ENCODE measurements at regions not wholly inside any gene's neighbourhood (a gene's known extent, or its start where the extent isn't known, plus 50 kb on each side); places are given as distances from the start of the nearest gene placed in this dataset.

DNA sequence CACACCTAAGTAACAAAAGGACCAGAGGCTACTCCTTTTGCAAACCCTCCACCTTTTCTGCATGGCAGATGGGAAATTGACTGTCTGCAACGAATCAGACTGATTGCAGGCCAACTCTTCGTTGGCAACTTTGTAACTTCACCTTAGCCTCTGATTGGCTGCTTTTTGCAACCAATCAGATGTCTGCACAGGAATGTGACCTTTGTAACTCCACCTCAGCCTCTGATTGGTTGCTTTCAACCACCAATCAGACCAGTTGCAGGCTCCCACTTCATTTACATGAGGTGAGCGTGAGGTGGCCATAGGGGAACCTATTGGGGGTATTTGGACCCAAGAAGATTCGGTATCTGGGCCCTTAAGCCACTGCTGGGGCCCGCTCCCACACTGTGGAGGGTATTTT is 209.0 kb downstream of the EN1 start:
- Histone ChIP-seq H3K4me1 (ENCODE audit: insufficient read depth, low read length, poor library complexity, severe bottlenecking) (no peaks in the 10 kb centered on the region), H3K27ac (ENCODE audit: low read depth, low read length, poor library complexity, severe bottlenecking) (no peak overlapping the region), H3K36me3 (ENCODE audit: insufficient read depth, low read length, poor library complexity, severe bottlenecking) (no peaks in the 10 kb centered on the region), H3K9me3 (ENCODE audit: low read depth, low read length, poor library complexity, severe bottlenecking) (no peaks in the 10 kb centered on the region), H3K4me3 (ENCODE audit: low read depth, low read length, poor library complexity, severe bottlenecking) (no peak overlapping the region), H3K27me3 (replicated peaks; ENCODE audit: insufficient read depth, low read depth, low read length, poor library complexity) (no peaks in the 10 kb centered on the region)
- intact Hi-C loops (cut with micrococcal nuclease; ENCODE audit: unreplicated experiment) = no loop called here
- no peak for DNase-seq (ENCODE audit: low spot score)
- BruUV-seq (replicated peaks) = no TSS peak
- POLR2A ChIA-PET (ENCODE audit: low non-redundant PET) = no interaction called here
- TF ChIP-seq, protein P1, sequence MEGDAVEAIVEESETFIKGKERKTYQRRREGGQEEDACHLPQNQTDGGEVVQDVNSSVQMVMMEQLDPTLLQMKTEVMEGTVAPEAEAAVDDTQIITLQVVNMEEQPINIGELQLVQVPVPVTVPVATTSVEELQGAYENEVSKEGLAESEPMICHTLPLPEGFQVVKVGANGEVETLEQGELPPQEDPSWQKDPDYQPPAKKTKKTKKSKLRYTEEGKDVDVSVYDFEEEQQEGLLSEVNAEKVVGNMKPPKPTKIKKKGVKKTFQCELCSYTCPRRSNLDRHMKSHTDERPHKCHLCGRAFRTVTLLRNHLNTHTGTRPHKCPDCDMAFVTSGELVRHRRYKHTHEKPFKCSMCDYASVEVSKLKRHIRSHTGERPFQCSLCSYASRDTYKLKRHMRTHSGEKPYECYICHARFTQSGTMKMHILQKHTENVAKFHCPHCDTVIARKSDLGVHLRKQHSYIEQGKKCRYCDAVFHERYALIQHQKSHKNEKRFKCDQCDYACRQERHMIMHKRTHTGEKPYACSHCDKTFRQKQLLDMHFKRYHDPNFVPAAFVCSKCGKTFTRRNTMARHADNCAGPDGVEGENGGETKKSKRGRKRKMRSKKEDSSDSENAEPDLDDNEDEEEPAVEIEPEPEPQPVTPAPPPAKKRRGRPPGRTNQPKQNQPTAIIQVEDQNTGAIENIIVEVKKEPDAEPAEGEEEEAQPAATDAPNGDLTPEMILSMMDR (conservative IDR thresholded peaks at IDR 0.05; ENCODE audit: low read depth, low read length) = no peak
- TF ChIP-seq EZH2 (IDR thresholded peaks at IDR 0.05; ENCODE audit: borderline replicate concordance, low read depth, low read length, poor library complexity, severe bottlenecking) = no peak
- CTCF ChIA-PET = no interaction called here

DNA sequence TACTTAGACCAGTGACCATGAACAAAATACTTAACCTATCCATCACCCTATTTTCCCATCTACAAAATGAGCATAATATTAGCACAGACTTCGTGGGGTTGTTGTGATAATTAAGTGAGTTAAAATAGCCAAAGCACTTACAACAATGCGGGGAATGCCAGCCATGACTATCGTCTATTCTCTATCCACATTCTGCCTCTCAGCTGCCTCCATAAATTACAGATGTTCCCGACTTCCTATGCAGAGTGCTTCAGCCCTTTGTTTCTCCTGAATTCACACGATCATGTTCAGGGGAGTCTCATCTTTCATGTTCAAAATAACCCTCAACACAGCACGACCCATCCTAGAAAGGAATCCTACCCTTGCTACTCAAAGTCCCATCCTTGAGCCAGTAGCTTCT is 211.6 kb downstream of the EN1 start:
- Histone ChIP-seq H3K36me3 (ENCODE audit: insufficient read depth, low read length, poor library complexity, severe bottlenecking) (no peaks in the 10 kb centered on the region), H3K4me1 (ENCODE audit: insufficient read depth, low read length, poor library complexity, severe bottlenecking) (no peaks in the 10 kb centered on the region), H3K9me3 (ENCODE audit: low read depth, low read length, poor library complexity, severe bottlenecking) (no peaks in the 10 kb centered on the region), H3K27me3 (replicated peaks; ENCODE audit: insufficient read depth, low read depth, low read length, poor library complexity) (no peaks in the 10 kb centered on the region), H3K27ac (ENCODE audit: low read depth, low read length, poor library complexity, severe bottlenecking) (no peak overlapping the region), H3K4me3 (ENCODE audit: low read depth, low read length, poor library complexity, severe bottlenecking) (no peak overlapping the region)
- intact Hi-C loops (cut with micrococcal nuclease; ENCODE audit: unreplicated experiment) = no loop called here
- ChIA-PET CTCF (no interaction called here), POLR2A (ENCODE audit: low non-redundant PET) (no interaction called here)
- TF ChIP-seq EZH2 (IDR thresholded peaks at IDR 0.05; ENCODE audit: borderline replicate concordance, low read depth, low read length, poor library complexity, severe bottlenecking) = no peak
- TF ChIP-seq, protein P1 (conservative IDR thresholded peaks at IDR 0.05; ENCODE audit: low read depth, low read length) = no peak
- DNase-seq (ENCODE audit: low spot score) = no peak
- no TSS peak for BruUV-seq (replicated peaks)

DNA sequence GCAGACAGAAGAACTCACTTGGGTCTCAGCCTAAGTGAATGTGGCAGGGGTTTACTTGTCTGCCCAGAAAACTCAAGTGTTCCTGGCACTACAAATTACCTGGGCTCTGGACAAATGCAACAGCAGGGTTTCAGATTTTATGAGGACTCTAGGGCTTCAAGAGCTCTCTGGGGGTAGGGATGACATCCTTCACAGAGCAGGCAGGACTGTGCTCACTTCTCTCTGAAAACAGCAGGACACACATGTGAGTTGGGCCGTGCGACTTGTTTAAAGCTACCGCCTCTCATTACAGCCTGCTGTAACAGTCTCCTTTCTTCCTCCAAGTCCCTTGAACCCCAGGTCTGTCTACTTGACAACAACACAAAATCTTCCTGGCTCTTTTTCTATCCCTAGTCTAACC is 212.6 kb downstream of the EN1 start:
- TF ChIP-seq, protein P1 (conservative IDR thresholded peaks at IDR 0.05; ENCODE audit: low read depth, low read length) = no peak
- no peak for TF ChIP-seq EZH2 (IDR thresholded peaks at IDR 0.05; ENCODE audit: borderline replicate concordance, low read depth, low read length, poor library complexity, severe bottlenecking)
- H3K9me3 ChIP-seq (ENCODE audit: low read depth, low read length, poor library complexity, severe bottlenecking) = no peaks in the 10 kb centered on the region
- BruUV-seq (replicated peaks) = no TSS peak
- no peak overlapping the region for H3K27ac ChIP-seq (ENCODE audit: low read depth, low read length, poor library complexity, severe bottlenecking)
- intact Hi-C loops (cut with micrococcal nuclease; ENCODE audit: unreplicated experiment) = no loop called here
- no peak for DNase-seq (ENCODE audit: low spot score)
- ChIA-PET CTCF (no interaction called here), POLR2A (ENCODE audit: low non-redundant PET) (no interaction called here)
- H3K36me3 ChIP-seq (ENCODE audit: insufficient read depth, low read length, poor library complexity, severe bottlenecking) = no peaks in the 10 kb centered on the region
- no peaks in the 10 kb centered on the region for H3K4me1 ChIP-seq (ENCODE audit: insufficient read depth, low read length, poor library complexity, severe bottlenecking)
- H3K4me3 ChIP-seq (ENCODE audit: low read depth, low read length, poor library complexity, severe bottlenecking) = no peak overlapping the region
- no peaks in the 10 kb centered on the region for H3K27me3 ChIP-seq (replicated peaks; ENCODE audit: insufficient read depth, low read depth, low read length, poor library complexity)

Measured in A673 (cell line).